Lung (tissue), 11 donors: ENCODE measurements at regions not wholly inside any gene's neighbourhood (a gene's known extent, or its start where the extent isn't known, plus 50 kb on each side); places are given as distances from the start of the nearest gene placed in this dataset.

Experiments
- ATAC-seq: fragments of 200-7000 bp; cut with Tn5 transposase; one replicate; pipeline ENCODE4 v1.9.1; 2020; ENCODE audit warnings: moderate number of reproducible peaks; ENCODE audit not compliant: insufficient read depth, low FRiP score
- DNase-seq, 3 donors: peaks; one replicate each; pipeline ENCODE4 v3.0.0-alpha.2; 2013 to 2017
- H3K27ac ChIP-seq, 2 donors: one replicate each; pipeline ENCODE4 v1.5.1; 2013; ENCODE audit warnings: mild to moderate bottlenecking in 2 of 2, moderate library complexity in 2 of 2, control low read depth in 1 of 2, inconsistent platforms in 1 of 2, low read depth in 1 of 2, low read length in 1 of 2
- H3K27me3 ChIP-seq, 3 donors: one replicate each; pipeline ENCODE4 v1.5.1; 2013; ENCODE audit warnings: low read length in 2 of 3; ENCODE audit not compliant: control insufficient read depth in 3 of 3, insufficient read depth in 3 of 3
- H3K36me3 ChIP-seq, 4 donors: one replicate each; pipeline ENCODE4 v1.5.1; 2013; ENCODE audit warnings: low read length in 4 of 4, mild to moderate bottlenecking in 1 of 4, moderate library complexity in 1 of 4; ENCODE audit not compliant: control insufficient read depth in 4 of 4, insufficient read depth in 4 of 4
- H3K4me1 ChIP-seq, 5 donors: one replicate each; pipeline ENCODE4 v1.5.1; 2013; ENCODE audit warnings: low read length in 5 of 5, mild to moderate bottlenecking in 2 of 5, moderate library complexity in 1 of 5; ENCODE audit not compliant: control insufficient read depth in 5 of 5, insufficient read depth in 5 of 5
- H3K4me3 ChIP-seq: one replicate; pipeline ENCODE4 v1.5.1; 2013; ENCODE audit warnings: mild to moderate bottlenecking, control low read depth, moderate library complexity
- H3K9ac ChIP-seq, 2 donors: one replicate each; pipeline ENCODE4 v1.5.1; 2013; ENCODE audit warnings: low read length in 2 of 2, control low read depth in 1 of 2; ENCODE audit not compliant: insufficient read depth in 1 of 2
- H3K9me3 ChIP-seq, 4 donors: one replicate each; pipeline ENCODE4 v1.5.1; 2013; ENCODE audit warnings: low read length in 3 of 4, mild to moderate bottlenecking in 1 of 4, moderate library complexity in 1 of 4; ENCODE audit not compliant: control insufficient read depth in 4 of 4, insufficient read depth in 3 of 4
- WGBS, 2 donors: extraction: QIAGEN DNeasy Blood & Tissue Kit; methylation state at CpG; one replicate each; pipeline ENCODE4 v1.1.7; 2013; 5-methylcytosine and 5-hydroxymethylcytosine counted together
- TF ChIP-seq, protein P1 (sequence below): IDR thresholded peaks from 2 replicates; pipeline ENCODE4 v1.5.1; 2012; ENCODE audit warnings: mild to moderate bottlenecking; ENCODE audit errors: control extremely low read depth, extremely low read depth
- donor health status: control.
- donor health status: control.
- donor health status: Bipolar disorder and iron deficiency.
- donor health status: healthy.
- donor health status: DM: yes; HTN: yes; CAD: no.

DNA sequence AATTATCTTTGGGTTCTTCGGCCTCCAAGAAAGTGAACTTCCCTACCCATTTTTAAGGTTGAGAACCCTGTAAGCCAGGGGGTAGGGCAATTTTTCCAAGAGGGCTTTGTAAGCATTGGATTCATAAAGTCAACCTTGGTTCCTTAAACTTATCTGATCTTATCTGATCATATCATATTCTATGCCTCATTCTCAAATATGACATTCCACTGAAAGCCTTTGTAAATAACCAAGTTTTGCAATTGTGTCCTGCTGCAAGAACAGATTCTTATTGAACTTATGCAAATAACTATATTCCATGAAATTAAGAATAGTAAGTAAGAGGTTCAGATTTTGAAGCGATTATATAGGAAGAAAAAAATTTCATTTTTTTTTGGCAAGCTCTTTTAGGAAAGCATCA is 649.5 kb downstream of the LRRC70 start:
- Histone ChIP-seq H3K9ac (no peak overlapping the region), H3K27ac (no peak overlapping the region), H3K36me3 (no peaks in the 10 kb centered on the region), H3K4me3 (no peak overlapping the region), H3K27me3 (no peaks in the 10 kb centered on the region), H3K9me3 (no peaks in the 10 kb centered on the region), H3K4me1 (peaks cover 0 to 5% (median 0%) of the 10 kb centered on the region in 5 donors)
- 91% methylated on average over 2 of the region's 2 CpGs for WGBS, 2 donors
- TF ChIP-seq, protein P1, sequence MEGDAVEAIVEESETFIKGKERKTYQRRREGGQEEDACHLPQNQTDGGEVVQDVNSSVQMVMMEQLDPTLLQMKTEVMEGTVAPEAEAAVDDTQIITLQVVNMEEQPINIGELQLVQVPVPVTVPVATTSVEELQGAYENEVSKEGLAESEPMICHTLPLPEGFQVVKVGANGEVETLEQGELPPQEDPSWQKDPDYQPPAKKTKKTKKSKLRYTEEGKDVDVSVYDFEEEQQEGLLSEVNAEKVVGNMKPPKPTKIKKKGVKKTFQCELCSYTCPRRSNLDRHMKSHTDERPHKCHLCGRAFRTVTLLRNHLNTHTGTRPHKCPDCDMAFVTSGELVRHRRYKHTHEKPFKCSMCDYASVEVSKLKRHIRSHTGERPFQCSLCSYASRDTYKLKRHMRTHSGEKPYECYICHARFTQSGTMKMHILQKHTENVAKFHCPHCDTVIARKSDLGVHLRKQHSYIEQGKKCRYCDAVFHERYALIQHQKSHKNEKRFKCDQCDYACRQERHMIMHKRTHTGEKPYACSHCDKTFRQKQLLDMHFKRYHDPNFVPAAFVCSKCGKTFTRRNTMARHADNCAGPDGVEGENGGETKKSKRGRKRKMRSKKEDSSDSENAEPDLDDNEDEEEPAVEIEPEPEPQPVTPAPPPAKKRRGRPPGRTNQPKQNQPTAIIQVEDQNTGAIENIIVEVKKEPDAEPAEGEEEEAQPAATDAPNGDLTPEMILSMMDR = no peak
- DNase-seq (no peak), ATAC-seq (no peak)

DNA sequence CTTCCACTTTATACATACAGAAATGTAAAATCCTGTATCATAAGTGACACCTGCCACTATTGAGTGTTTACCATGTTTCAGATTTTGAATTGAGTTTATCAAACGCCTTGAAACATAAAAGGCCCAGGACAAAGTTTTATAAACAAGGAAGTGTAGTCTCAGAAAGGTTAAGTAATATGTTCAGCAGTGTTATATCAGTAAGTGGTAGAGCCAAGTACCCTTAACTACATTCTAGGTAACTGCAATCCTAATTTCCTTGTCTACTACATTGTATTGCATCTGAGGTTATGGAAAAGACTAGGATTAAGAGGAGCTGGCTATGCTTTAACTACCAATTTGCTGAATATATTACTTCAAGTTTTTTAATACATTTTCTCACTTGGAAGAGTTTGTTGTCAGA is 641.6 kb downstream of the LRRC70 start:
- ATAC-seq (peak; percentile 61), DNase-seq (peak in 1 of 3 donors; percentile 27)
- 50 to 67% methylated on average over 1 of the region's 1 CpG for WGBS, 2 donors
- H3K36me3 ChIP-seq = no peaks in the 10 kb centered on the region
- H3K4me3 ChIP-seq = no peak overlapping the region
- no peak overlapping the region for H3K27ac ChIP-seq
- no peak overlapping the region for H3K9ac ChIP-seq
- TF ChIP-seq, protein P1 = no peak
- no peaks in the 10 kb centered on the region for H3K4me1 ChIP-seq
- H3K9me3 ChIP-seq = no peaks in the 10 kb centered on the region
- peaks cover 0 to 4% (median 0%) of the 10 kb centered on the region in 3 donors for H3K27me3 ChIP-seq

DNA sequence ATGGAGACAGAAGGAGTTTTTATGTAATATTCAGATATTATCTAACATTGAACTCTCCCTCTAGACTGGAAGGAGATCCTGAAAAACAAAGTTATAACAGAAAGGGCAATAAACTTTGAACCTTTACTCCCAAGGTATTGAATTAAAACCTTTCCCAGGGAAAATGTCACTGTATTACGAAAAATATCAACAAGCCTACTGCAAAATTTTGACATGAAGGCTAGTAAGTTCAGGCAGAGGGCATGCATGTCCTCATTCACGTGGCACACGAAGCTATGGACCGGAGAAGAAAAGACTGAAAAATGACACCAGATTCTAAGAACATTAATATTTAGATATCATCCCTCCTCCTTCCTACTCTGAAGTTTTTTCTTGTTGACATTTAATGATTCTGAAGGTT is 638.8 kb downstream of the LRRC70 start:
- no peak for ATAC-seq

More for the DNA sequence above, 638.8 kb downstream of the LRRC70 start:
- no peaks in the 10 kb centered on the region for H3K4me1 ChIP-seq
- no peaks in the 10 kb centered on the region for H3K9me3 ChIP-seq
- H3K36me3 ChIP-seq = no peaks in the 10 kb centered on the region
- no peak for DNase-seq
- H3K4me3 ChIP-seq = no peak overlapping the region
- peaks cover 0 to 2% (median 0%) of the 10 kb centered on the region in 3 donors for H3K27me3 ChIP-seq
- H3K9ac ChIP-seq = no peak overlapping the region
- no peak overlapping the region for H3K27ac ChIP-seq
- TF ChIP-seq, protein P1 = no peak
- WGBS, 2 donors = 87 to 93% methylated on average over 4 of the region's 4 CpGs
